ENCODE measurements at regions not wholly inside any gene's neighbourhood (a gene's known extent, or its start where the extent isn't known, plus 50 kb on each side); places are given as distances from the start of the nearest gene placed in this dataset.

GRCh38 chr19:28292822-28293500 is 920.0 kb downstream of the UQCRFS1 start:
- no peak for DNase-seq (ENCODE audit: extremely low read depth in 1 of 2, low read depth in 1 of 2)

GRCh38 chr19:28291874-28292273 is 921.1 kb downstream of the UQCRFS1 start:
- DNase-seq (ENCODE audit: extremely low read depth in 1 of 2, low read depth in 1 of 2) = no peak

GRCh38 chr19:28290963-28291657 is 921.8 kb downstream of the UQCRFS1 start:
- no peak for DNase-seq (ENCODE audit: extremely low read depth in 1 of 2, low read depth in 1 of 2)

- no peak for DNase-seq (ENCODE audit: extremely low read depth in 1 of 2, low read depth in 1 of 2)
These were observed 923.5 kb downstream of the UQCRFS1 start for GRCh38 chr19:28289295-28290063.

- DNase-seq (ENCODE audit: extremely low read depth in 1 of 2, low read depth in 1 of 2) = no peak
These were observed 924.2 kb downstream of the UQCRFS1 start for GRCh38 chr19:28288572-28289264.

- DNase-seq (ENCODE audit: extremely low read depth in 1 of 2, low read depth in 1 of 2) = no peak
These were observed 927.0 kb downstream of the UQCRFS1 start for GRCh38 chr19:28285917-28286316.

- DNase-seq (ENCODE audit: extremely low read depth in 1 of 2, low read depth in 1 of 2) = no peak
These were observed 927.9 kb downstream of the UQCRFS1 start for GRCh38 chr19:28285078-28285477.

- no peak for DNase-seq (ENCODE audit: extremely low read depth in 1 of 2, low read depth in 1 of 2)
These were observed 928.6 kb downstream of the UQCRFS1 start for GRCh38 chr19:28284389-28284788.

GRCh38 chr19:28283592-28283991 is 929.4 kb downstream of the UQCRFS1 start:
- no peak for DNase-seq (ENCODE audit: extremely low read depth in 1 of 2, low read depth in 1 of 2)

- no peak for DNase-seq (ENCODE audit: extremely low read depth in 1 of 2, low read depth in 1 of 2)
These were observed 931.3 kb downstream of the UQCRFS1 start for GRCh38 chr19:28281676-28282075.

- DNase-seq (ENCODE audit: extremely low read depth in 1 of 2, low read depth in 1 of 2) = no peak
These were observed 948.4 kb downstream of the UQCRFS1 start for GRCh38 chr19:28264556-28264955.

- DNase-seq (ENCODE audit: extremely low read depth in 1 of 2, low read depth in 1 of 2) = no peak
These were observed 954.1 kb downstream of the UQCRFS1 start for GRCh38 chr19:28258829-28259228.

- no peak for DNase-seq (ENCODE audit: extremely low read depth in 1 of 2, low read depth in 1 of 2)
These were observed 955.6 kb downstream of the UQCRFS1 start for GRCh38 chr19:28257396-28257795.

GRCh38 chr19:28247243-28247642 is 965.7 kb downstream of the UQCRFS1 start:
- no peak for DNase-seq (ENCODE audit: extremely low read depth in 1 of 2, low read depth in 1 of 2)

- DNase-seq (ENCODE audit: extremely low read depth in 1 of 2, low read depth in 1 of 2) = no peak
These were observed 967.0 kb downstream of the UQCRFS1 start for GRCh38 chr19:28245937-28246336.

GRCh38 chr19:28244966-28245365 is 968.0 kb downstream of the UQCRFS1 start:
- no peak for DNase-seq (ENCODE audit: extremely low read depth in 1 of 2, low read depth in 1 of 2)

GRCh38 chr19:28242317-28242927 is 970.5 kb downstream of the UQCRFS1 start:
- DNase-seq (ENCODE audit: extremely low read depth in 1 of 2, low read depth in 1 of 2) = no peak

GRCh38 chr19:28239270-28239669 is 973.7 kb downstream of the UQCRFS1 start:
- no peak for DNase-seq (ENCODE audit: extremely low read depth in 1 of 2, low read depth in 1 of 2)

GRCh38 chr19:28238270-28238820 is 974.6 kb downstream of the UQCRFS1 start:
- no peak for DNase-seq (ENCODE audit: extremely low read depth in 1 of 2, low read depth in 1 of 2)

GRCh38 chr19:28235606-28236125 is 977.3 kb downstream of the UQCRFS1 start:
- DNase-seq (ENCODE audit: extremely low read depth in 1 of 2, low read depth in 1 of 2) = no peak

Measured in activated CD8-positive, alpha-beta memory T cell treated with anti-CD3 and anti-CD28 coated beads for 1 hour (primary cell).